GM23338 (cell line): ENCODE measurements at regions not wholly inside any gene's neighbourhood (a gene's known extent, or its start where the extent isn't known, plus 50 kb on each side); places are given as distances from the start of the nearest gene placed in this dataset.
A peak's percentile ranks its signal among the peaks of the same experiment; 100 is the strongest.

ENCODE experiments used
- ATAC-seq: fragments of 200-7000 bp; cut with Tn5 transposase; 3 replicates; pipeline ENCODE4 v1.9.1; 2020
- DNase-seq: peaks from one replicate; pipeline ENCODE4 v3.0.0-alpha.2; 2015; ENCODE audit warnings: low spot score
- H2AFZ ChIP-seq: fragments of 200-600 bp; sonication (generic); 2 replicates; pipeline ENCODE4 v1.8.0; 2016; ENCODE audit warnings: antibody characterized with exemption, mild to moderate bottlenecking, moderate library complexity
- H3F3A ChIP-seq: fragments of 200-600 bp; sonication (generic); replicated peaks from 2 replicates; pipeline ENCODE4 v1.8.0; 2017; ENCODE audit warnings: antibody characterized with exemption, mixed run types, low read depth
- H3K27ac ChIP-seq: fragments of 200-600 bp; sonication (generic); 2 replicates; pipeline ENCODE4 v1.6.1; 2016; ENCODE audit warnings: low read depth
- H3K27me3 ChIP-seq: fragments of 200-600 bp; sonication (generic); 2 replicates; pipeline ENCODE4 v1.8.0; 2016; ENCODE audit warnings: mild to moderate bottlenecking, mixed run types, moderate library complexity; ENCODE audit not compliant: insufficient read depth
- H3K36me3 ChIP-seq: fragments of 200-600 bp; sonication (generic); 2 replicates; pipeline ENCODE4 v1.8.0; 2016; ENCODE audit warnings: mild to moderate bottlenecking; ENCODE audit not compliant: insufficient read depth
- H3K4me1 ChIP-seq: fragments of 200-600 bp; sonication (generic); 2 replicates; pipeline ENCODE4 v1.8.0; 2016; ENCODE audit warnings: mild to moderate bottlenecking, moderate library complexity; ENCODE audit not compliant: insufficient read depth
- H3K4me2 ChIP-seq: fragments of 200-600 bp; sonication (generic); 2 replicates; pipeline ENCODE4 v1.7.1; 2017; ENCODE audit warnings: mixed run types
- H3K4me3 ChIP-seq: fragments of 200-600 bp; sonication (generic); 2 replicates; pipeline ENCODE4 v1.6.1; 2016; ENCODE audit warnings: mixed run types
- H3K79me2 ChIP-seq: fragments of 200-600 bp; sonication (generic); replicated peaks from 2 replicates; pipeline ENCODE4 v1.8.0; 2017; ENCODE audit warnings: mild to moderate bottlenecking; ENCODE audit not compliant: insufficient read depth
- H3K9me2 ChIP-seq: fragments of 200-600 bp; sonication (generic); 2 replicates; pipeline ENCODE4 v1.8.0; 2017; ENCODE audit not compliant: insufficient read depth
- H4K20me1 ChIP-seq: fragments of 200-600 bp; sonication (generic); replicated peaks from 2 replicates; pipeline ENCODE4 v1.8.0; 2017; ENCODE audit warnings: mild to moderate bottlenecking; ENCODE audit not compliant: insufficient read depth
- H3K27ac Mint-ChIP-seq: 2 replicates; pipeline ENCODE4 v1.8.0; 2020; ENCODE audit warnings: inconsistent platforms, mild to moderate bottlenecking, moderate library complexity, mixed read lengths
- H3K27me3 Mint-ChIP-seq: 3 replicates; pipeline ENCODE4 v1.8.0; 2022; ENCODE audit warnings: low read depth, mild to moderate bottlenecking, moderate library complexity, mixed read lengths, inconsistent platforms; ENCODE audit not compliant: insufficient read depth, poor library complexity
- H3K36me3 Mint-ChIP-seq: 3 replicates; pipeline ENCODE4 v1.8.0; 2021; ENCODE audit warnings: low read depth, mild to moderate bottlenecking, inconsistent platforms, moderate library complexity, mixed read lengths
- H3K4me1 Mint-ChIP-seq: 3 replicates; pipeline ENCODE4 v1.8.0; 2020; ENCODE audit warnings: mild to moderate bottlenecking, inconsistent platforms, mixed read lengths
- H3K4me3 Mint-ChIP-seq: 3 replicates; pipeline ENCODE4 v1.8.0; 2021; ENCODE audit warnings: moderate library complexity, mild to moderate bottlenecking, inconsistent platforms, mixed read lengths
- H3K9me3 Mint-ChIP-seq: 3 replicates; pipeline ENCODE4 v1.8.0; 2020; ENCODE audit warnings: moderate library complexity, mild to moderate bottlenecking, inconsistent platforms, mixed read lengths
- CTCF ChIP-seq, 2 experiments: fragments of 200-600 bp in 1 of 2; sonication (generic) in 1 of 2; conservative IDR thresholded peaks; 2 replicates each; pipeline versions ENCODE4 v1.5.1 to v1.6.1; 2016 to 2017; ENCODE audit warnings: antibody characterized with exemption in 2 of 2, low read depth in 2 of 2, mild to moderate bottlenecking in 2 of 2, moderate library complexity in 1 of 2
- ETS1 ChIP-seq: IDR thresholded peaks from 2 replicates; pipeline ENCODE4 v1.6.1; 2016; ENCODE audit warnings: antibody characterized with exemption
- ZNF462 ChIP-seq: fragments of 250-450 bp; sonication (Bioruptor Pico); IDR thresholded peaks from 2 replicates; pipeline ENCODE4 v1.5.0; 2020; ENCODE audit warnings: mild to moderate bottlenecking, moderate library complexity

- no peak for TF ChIP-seq ETS1
- H3K4me3 ChIP-seq, result no peak overlapping the region
- no peaks in the 10 kb centered on the region; the same call in 1 of the 2 replicates for H4K20me1 ChIP-seq
- no peaks in the 10 kb centered on the region for H3K27me3 ChIP-seq
- DNase-seq (no peak), ATAC-seq (no peak)
- no peak overlapping the region for H2AFZ ChIP-seq
- H3K4me3 Mint-ChIP-seq, result no peak overlapping the region
- peaks cover 15% of the 10 kb centered on the region; the same call in 1 of the 2 replicates for H3K4me1 ChIP-seq
- no peaks in the 10 kb centered on the region for H3K36me3 Mint-ChIP-seq
- H3F3A ChIP-seq, result no peaks in the 10 kb centered on the region
- H3K36me3 ChIP-seq, result no peaks in the 10 kb centered on the region
- peaks cover 34% of the 10 kb centered on the region for H3K27me3 Mint-ChIP-seq
- H3K9me2 ChIP-seq, result no peaks in the 10 kb centered on the region
- no peak overlapping the region for H3K4me2 ChIP-seq
- peaks cover 34% of the 10 kb centered on the region for H3K4me1 Mint-ChIP-seq
- H3K79me2 ChIP-seq, result no peaks in the 10 kb centered on the region
- no peaks in the 10 kb centered on the region for H3K9me3 Mint-ChIP-seq
- H3K27ac ChIP-seq, result no peak overlapping the region
- H3K27ac Mint-ChIP-seq, result no peak overlapping the region; the same call in 1 of the 2 replicates
Measured at GRCh38 chr16:85451641-85452363, 161.3 kb upstream of the GSE1 start.

- Mint-ChIP-seq H3K27ac (no peak overlapping the region; the same call in 1 of the 2 replicates), H3K4me1 (peaks cover 36% of the 10 kb centered on the region), H3K36me3 (no peaks in the 10 kb centered on the region), H3K27me3 (peaks cover 31% of the 10 kb centered on the region), H3K4me3 (no peak overlapping the region), H3K9me3 (no peaks in the 10 kb centered on the region)
- DNase-seq (no peak), ATAC-seq (peak; percentile 7; the same call in 2 of the 3 replicates)
- Histone ChIP-seq H3K9me2 (no peaks in the 10 kb centered on the region), H3K36me3 (no peaks in the 10 kb centered on the region), H3K27me3 (no peaks in the 10 kb centered on the region), H3K4me2 (no peak overlapping the region), H3K4me1 (peaks cover 15% of the 10 kb centered on the region; the same call in 1 of the 2 replicates), H3F3A (no peaks in the 10 kb centered on the region), H3K79me2 (no peaks in the 10 kb centered on the region), H3K4me3 (no peak overlapping the region), H3K27ac (no peak overlapping the region), H4K20me1 (no peaks in the 10 kb centered on the region; the same call in 1 of the 2 replicates), H2AFZ (no peak overlapping the region)
- no peak for TF ChIP-seq ZNF462 (CRISPR knock-in tag)
- peak; percentile 39 to 50; a peak in 3 of 4 replicates for TF ChIP-seq CTCF (conservative IDR thresholded peaks at IDR 0.05; ENCODE audit: low read depth in 2 of 2)
Measured at GRCh38 chr16:85452364-85453193, 160.5 kb upstream of the GSE1 start.
